GM23338 (cell line): ENCODE measurements at regions not wholly inside any gene's neighbourhood (a gene's known extent, or its start where the extent isn't known, plus 50 kb on each side); places are given as distances from the start of the nearest gene placed in this dataset.

Source experiments
- ATAC-seq: fragments of 200-7000 bp; cut with Tn5 transposase; 3 replicates; pipeline ENCODE4 v1.9.1; 2020
- DNase-seq: peaks from one replicate; pipeline ENCODE4 v3.0.0-alpha.2; 2015; ENCODE audit warnings: low spot score
- H2AFZ ChIP-seq: fragments of 200-600 bp; sonication (generic); 2 replicates; pipeline ENCODE4 v1.8.0; 2016; ENCODE audit warnings: antibody characterized with exemption, mild to moderate bottlenecking, moderate library complexity
- H3F3A ChIP-seq: fragments of 200-600 bp; sonication (generic); replicated peaks from 2 replicates; pipeline ENCODE4 v1.8.0; 2017; ENCODE audit warnings: antibody characterized with exemption, mixed run types, low read depth
- H3K27ac ChIP-seq: fragments of 200-600 bp; sonication (generic); 2 replicates; pipeline ENCODE4 v1.6.1; 2016; ENCODE audit warnings: low read depth
- H3K27me3 ChIP-seq: fragments of 200-600 bp; sonication (generic); 2 replicates; pipeline ENCODE4 v1.8.0; 2016; ENCODE audit warnings: mild to moderate bottlenecking, mixed run types, moderate library complexity; ENCODE audit not compliant: insufficient read depth
- H3K36me3 ChIP-seq: fragments of 200-600 bp; sonication (generic); 2 replicates; pipeline ENCODE4 v1.8.0; 2016; ENCODE audit warnings: mild to moderate bottlenecking; ENCODE audit not compliant: insufficient read depth
- H3K4me1 ChIP-seq: fragments of 200-600 bp; sonication (generic); 2 replicates; pipeline ENCODE4 v1.8.0; 2016; ENCODE audit warnings: mild to moderate bottlenecking, moderate library complexity; ENCODE audit not compliant: insufficient read depth
- H3K4me2 ChIP-seq: fragments of 200-600 bp; sonication (generic); 2 replicates; pipeline ENCODE4 v1.7.1; 2017; ENCODE audit warnings: mixed run types
- H3K4me3 ChIP-seq: fragments of 200-600 bp; sonication (generic); 2 replicates; pipeline ENCODE4 v1.6.1; 2016; ENCODE audit warnings: mixed run types
- H3K79me2 ChIP-seq: fragments of 200-600 bp; sonication (generic); replicated peaks from 2 replicates; pipeline ENCODE4 v1.8.0; 2017; ENCODE audit warnings: mild to moderate bottlenecking; ENCODE audit not compliant: insufficient read depth
- H3K9me2 ChIP-seq: fragments of 200-600 bp; sonication (generic); 2 replicates; pipeline ENCODE4 v1.8.0; 2017; ENCODE audit not compliant: insufficient read depth
- H4K20me1 ChIP-seq: fragments of 200-600 bp; sonication (generic); replicated peaks from 2 replicates; pipeline ENCODE4 v1.8.0; 2017; ENCODE audit warnings: mild to moderate bottlenecking; ENCODE audit not compliant: insufficient read depth
- H3K27ac Mint-ChIP-seq: 2 replicates; pipeline ENCODE4 v1.8.0; 2020; ENCODE audit warnings: inconsistent platforms, mild to moderate bottlenecking, moderate library complexity, mixed read lengths
- H3K27me3 Mint-ChIP-seq: 3 replicates; pipeline ENCODE4 v1.8.0; 2022; ENCODE audit warnings: low read depth, mild to moderate bottlenecking, moderate library complexity, mixed read lengths, inconsistent platforms; ENCODE audit not compliant: insufficient read depth, poor library complexity
- H3K36me3 Mint-ChIP-seq: 3 replicates; pipeline ENCODE4 v1.8.0; 2021; ENCODE audit warnings: low read depth, mild to moderate bottlenecking, inconsistent platforms, moderate library complexity, mixed read lengths
- H3K4me1 Mint-ChIP-seq: 3 replicates; pipeline ENCODE4 v1.8.0; 2020; ENCODE audit warnings: mild to moderate bottlenecking, inconsistent platforms, mixed read lengths
- H3K4me3 Mint-ChIP-seq: 3 replicates; pipeline ENCODE4 v1.8.0; 2021; ENCODE audit warnings: moderate library complexity, mild to moderate bottlenecking, inconsistent platforms, mixed read lengths
- H3K9me3 Mint-ChIP-seq: 3 replicates; pipeline ENCODE4 v1.8.0; 2020; ENCODE audit warnings: moderate library complexity, mild to moderate bottlenecking, inconsistent platforms, mixed read lengths
- CREB1 ChIP-seq: fragments of 250-450 bp; sonication (Bioruptor Pico); IDR thresholded peaks from 2 replicates; pipeline ENCODE4 v1.5.0; 2020; ENCODE audit warnings: low read depth, mild to moderate bottlenecking, moderate library complexity
- CTCF ChIP-seq, 2 experiments: fragments of 200-600 bp in 1 of 2; sonication (generic) in 1 of 2; conservative IDR thresholded peaks; 2 replicates each; pipeline versions ENCODE4 v1.5.1 to v1.6.1; 2016 to 2017; ENCODE audit warnings: antibody characterized with exemption in 2 of 2, low read depth in 2 of 2, mild to moderate bottlenecking in 2 of 2, moderate library complexity in 1 of 2
- EZH2 ChIP-seq: fragments of 200-600 bp; sonication (generic); IDR thresholded peaks from one replicate; pipeline ENCODE4 v1.8.0; 2017; ENCODE audit warnings: antibody characterized with exemption, mild to moderate bottlenecking, low read depth; ENCODE audit not compliant: unreplicated experiment
- JUNB ChIP-seq: IDR thresholded peaks from one replicate; pipeline ENCODE4 v1.6.1; 2016; ENCODE audit warnings: antibody characterized with exemption; ENCODE audit not compliant: unreplicated experiment
- NANOG ChIP-seq: IDR thresholded peaks from 2 replicates; pipeline ENCODE4 v1.6.1; 2016; ENCODE audit warnings: antibody characterized with exemption, borderline replicate concordance
- POLR2AphosphoS5 ChIP-seq: IDR thresholded peaks from 2 replicates; pipeline ENCODE4 v1.6.1; 2016; ENCODE audit warnings: antibody characterized with exemption, low read depth
- REST ChIP-seq: IDR thresholded peaks from one replicate; pipeline ENCODE4 v1.6.1; 2018; ENCODE audit warnings: antibody characterized with exemption; ENCODE audit not compliant: unreplicated experiment
- STAT1 ChIP-seq: IDR thresholded peaks from one replicate; pipeline ENCODE4 v1.6.1; 2016; ENCODE audit warnings: antibody characterized with exemption; ENCODE audit not compliant: unreplicated experiment
- ZNF114 ChIP-seq: fragments of 250-450 bp; sonication (Bioruptor Pico); IDR thresholded peaks from 2 replicates; pipeline ENCODE4 v1.5.0; 2020; ENCODE audit warnings: mild to moderate bottlenecking, moderate library complexity
- ZNF331 ChIP-seq: fragments of 250-450 bp; sonication (Bioruptor Pico); IDR thresholded peaks from 2 replicates; pipeline ENCODE4 v1.5.0; 2020; ENCODE audit warnings: low read depth, mild to moderate bottlenecking, moderate library complexity
- TF ChIP-seq, protein P1 (sequence below): fragments of 250-450 bp; sonication (Bioruptor Pico); IDR thresholded peaks from 2 replicates; pipeline ENCODE4 v1.5.0; 2020; ENCODE audit warnings: mild to moderate bottlenecking, moderate library complexity
- TF ChIP-seq, protein P2 (sequence below): IDR thresholded peaks from 2 replicates; pipeline ENCODE4 v1.6.1; 2016; ENCODE audit warnings: antibody characterized with exemption

DNA sequence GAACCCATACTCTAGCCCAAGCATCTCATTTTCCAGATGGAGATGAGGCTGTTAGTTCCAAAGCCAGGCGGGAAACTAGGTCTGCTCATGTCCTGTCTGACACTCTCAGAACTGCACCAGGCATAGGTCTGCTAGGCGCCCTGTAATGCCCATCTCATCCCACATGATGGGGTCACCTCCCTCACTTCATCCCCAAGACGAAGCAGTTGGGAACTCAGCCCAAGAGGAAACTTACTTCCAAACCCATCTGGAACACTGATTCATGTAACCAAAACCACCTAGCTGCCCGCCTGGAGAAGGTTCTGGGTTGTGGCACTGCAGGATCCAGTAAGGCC is 84.0 kb upstream of the PRNP start (continued):
- TF ChIP-seq CTCF (conservative IDR thresholded peaks at IDR 0.05; ENCODE audit: low read depth in 2 of 2) = peak in 1 of 2 experiments; percentile 23; a peak in 1 of 4 replicates
- no peak for TF ChIP-seq ZNF114 (CRISPR knock-in tag)

- no peak; the same call in 2 of the 3 replicates for ATAC-seq
- no peaks in the 10 kb centered on the region for H3K36me3 Mint-ChIP-seq
- H3K27me3 ChIP-seq = no peaks in the 10 kb centered on the region
- H3K9me2 ChIP-seq = no peaks in the 10 kb centered on the region
- H3K79me2 ChIP-seq = no peaks in the 10 kb centered on the region
- H4K20me1 ChIP-seq = no peaks in the 10 kb centered on the region
- H3K4me3 ChIP-seq = no peak overlapping the region
- no peak for DNase-seq
- no peak overlapping the region for H3K27ac ChIP-seq
- H2AFZ ChIP-seq = no peak overlapping the region
- no peaks in the 10 kb centered on the region for H3F3A ChIP-seq
- H3K27ac Mint-ChIP-seq = no peak overlapping the region
- no peaks in the 10 kb centered on the region for H3K4me1 Mint-ChIP-seq
- no peak overlapping the region for H3K4me2 ChIP-seq
- H3K9me3 Mint-ChIP-seq = no peaks in the 10 kb centered on the region; the same call in 2 of the 3 replicates
- TF ChIP-seq, protein P1, sequence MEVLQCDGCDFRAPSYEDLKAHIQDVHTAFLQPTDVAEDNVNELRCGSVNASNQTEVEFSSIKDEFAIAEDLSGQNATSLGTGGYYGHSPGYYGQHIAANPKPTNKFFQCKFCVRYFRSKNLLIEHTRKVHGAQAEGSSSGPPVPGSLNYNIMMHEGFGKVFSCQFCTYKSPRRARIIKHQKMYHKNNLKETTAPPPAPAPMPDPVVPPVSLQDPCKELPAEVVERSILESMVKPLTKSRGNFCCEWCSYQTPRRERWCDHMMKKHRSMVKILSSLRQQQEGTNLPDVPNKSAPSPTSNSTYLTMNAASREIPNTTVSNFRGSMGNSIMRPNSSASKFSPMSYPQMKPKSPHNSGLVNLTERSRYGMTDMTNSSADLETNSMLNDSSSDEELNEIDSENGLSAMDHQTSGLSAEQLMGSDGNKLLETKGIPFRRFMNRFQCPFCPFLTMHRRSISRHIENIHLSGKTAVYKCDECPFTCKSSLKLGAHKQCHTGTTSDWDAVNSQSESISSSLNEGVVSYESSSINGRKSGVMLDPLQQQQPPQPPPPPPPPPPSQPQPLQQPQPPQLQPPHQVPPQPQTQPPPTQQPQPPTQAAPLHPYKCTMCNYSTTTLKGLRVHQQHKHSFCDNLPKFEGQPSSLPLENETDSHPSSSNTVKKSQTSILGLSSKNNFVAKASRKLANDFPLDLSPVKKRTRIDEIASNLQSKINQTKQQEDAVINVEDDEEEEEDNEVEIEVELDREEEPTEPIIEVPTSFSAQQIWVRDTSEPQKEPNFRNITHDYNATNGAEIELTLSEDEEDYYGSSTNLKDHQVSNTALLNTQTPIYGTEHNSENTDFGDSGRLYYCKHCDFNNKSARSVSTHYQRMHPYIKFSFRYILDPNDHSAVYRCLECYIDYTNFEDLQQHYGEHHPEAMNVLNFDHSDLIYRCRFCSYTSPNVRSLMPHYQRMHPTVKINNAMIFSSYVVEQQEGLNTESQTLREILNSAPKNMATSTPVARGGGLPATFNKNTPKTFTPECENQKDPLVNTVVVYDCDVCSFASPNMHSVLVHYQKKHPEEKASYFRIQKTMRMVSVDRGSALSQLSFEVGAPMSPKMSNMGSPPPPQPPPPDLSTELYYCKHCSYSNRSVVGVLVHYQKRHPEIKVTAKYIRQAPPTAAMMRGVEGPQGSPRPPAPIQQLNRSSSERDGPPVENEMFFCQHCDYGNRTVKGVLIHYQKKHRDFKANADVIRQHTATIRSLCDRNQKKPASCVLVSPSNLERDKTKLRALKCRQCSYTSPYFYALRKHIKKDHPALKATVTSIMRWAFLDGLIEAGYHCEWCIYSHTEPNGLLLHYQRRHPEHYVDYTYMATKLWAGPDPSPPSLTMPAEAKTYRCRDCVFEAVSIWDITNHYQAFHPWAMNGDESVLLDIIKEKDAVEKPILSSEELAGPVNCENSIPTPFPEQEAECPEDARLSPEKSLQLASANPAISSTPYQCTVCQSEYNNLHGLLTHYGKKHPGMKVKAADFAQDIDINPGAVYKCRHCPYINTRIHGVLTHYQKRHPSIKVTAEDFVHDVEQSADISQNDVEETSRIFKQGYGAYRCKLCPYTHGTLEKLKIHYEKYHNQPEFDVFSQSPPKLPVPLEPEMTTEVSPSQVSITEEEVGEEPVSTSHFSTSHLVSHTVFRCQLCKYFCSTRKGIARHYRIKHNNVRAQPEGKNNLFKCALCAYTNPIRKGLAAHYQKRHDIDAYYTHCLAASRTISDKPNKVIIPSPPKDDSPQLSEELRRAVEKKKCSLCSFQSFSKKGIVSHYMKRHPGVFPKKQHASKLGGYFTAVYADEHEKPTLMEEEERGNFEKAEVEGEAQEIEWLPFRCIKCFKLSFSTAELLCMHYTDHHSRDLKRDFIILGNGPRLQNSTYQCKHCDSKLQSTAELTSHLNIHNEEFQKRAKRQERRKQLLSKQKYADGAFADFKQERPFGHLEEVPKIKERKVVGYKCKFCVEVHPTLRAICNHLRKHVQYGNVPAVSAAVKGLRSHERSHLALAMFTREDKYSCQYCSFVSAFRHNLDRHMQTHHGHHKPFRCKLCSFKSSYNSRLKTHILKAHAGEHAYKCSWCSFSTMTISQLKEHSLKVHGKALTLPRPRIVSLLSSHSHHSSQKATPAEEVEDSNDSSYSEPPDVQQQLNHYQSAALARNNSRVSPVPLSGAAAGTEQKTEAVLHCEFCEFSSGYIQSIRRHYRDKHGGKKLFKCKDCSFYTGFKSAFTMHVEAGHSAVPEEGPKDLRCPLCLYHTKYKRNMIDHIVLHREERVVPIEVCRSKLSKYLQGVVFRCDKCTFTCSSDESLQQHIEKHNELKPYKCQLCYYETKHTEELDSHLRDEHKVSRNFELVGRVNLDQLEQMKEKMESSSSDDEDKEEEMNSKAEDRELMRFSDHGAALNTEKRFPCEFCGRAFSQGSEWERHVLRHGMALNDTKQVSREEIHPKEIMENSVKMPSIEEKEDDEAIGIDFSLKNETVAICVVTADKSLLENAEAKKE = no peak
- TF ChIP-seq EZH2 (no peak), NANOG (no peak), CREB1 (no peak), STAT1 (no peak), POLR2AphosphoS5 (no peak), REST (no peak), ZNF331 (CRISPR knock-in tag) (no peak), JUNB (no peak), ZNF114 (CRISPR knock-in tag) (no peak)
- TF ChIP-seq, protein P2, sequence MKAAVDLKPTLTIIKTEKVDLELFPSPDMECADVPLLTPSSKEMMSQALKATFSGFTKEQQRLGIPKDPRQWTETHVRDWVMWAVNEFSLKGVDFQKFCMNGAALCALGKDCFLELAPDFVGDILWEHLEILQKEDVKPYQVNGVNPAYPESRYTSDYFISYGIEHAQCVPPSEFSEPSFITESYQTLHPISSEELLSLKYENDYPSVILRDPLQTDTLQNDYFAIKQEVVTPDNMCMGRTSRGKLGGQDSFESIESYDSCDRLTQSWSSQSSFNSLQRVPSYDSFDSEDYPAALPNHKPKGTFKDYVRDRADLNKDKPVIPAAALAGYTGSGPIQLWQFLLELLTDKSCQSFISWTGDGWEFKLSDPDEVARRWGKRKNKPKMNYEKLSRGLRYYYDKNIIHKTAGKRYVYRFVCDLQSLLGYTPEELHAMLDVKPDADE = no peak
- H3K4me3 Mint-ChIP-seq = no peak overlapping the region
- no peaks in the 10 kb centered on the region for H3K27me3 Mint-ChIP-seq
- H3K4me1 ChIP-seq = no peaks in the 10 kb centered on the region
- H3K36me3 ChIP-seq = no peaks in the 10 kb centered on the region
Observed at GRCh38 chr20:4601630-4602296, 84.5 kb upstream of the PRNP start.
